Heart left ventricle (tissue), 16 donors: ENCODE measurements at regions not wholly inside any gene's neighbourhood (a gene's known extent, or its start where the extent isn't known, plus 50 kb on each side); places are given as distances from the start of the nearest gene placed in this dataset.

Source experiments
- ATAC-seq, 4 donors: fragments of 200-7000 bp; cut with Tn5 transposase; one replicate each; pipeline ENCODE4 v1.9.1; 2020 to 2022; ENCODE audit warnings: moderate library complexity in 4 of 4, mild to moderate bottlenecking in 3 of 4, moderate number of reproducible peaks in 1 of 4
- DNase-seq, 5 donors: peaks; one replicate each; pipeline ENCODE4 v3.0.0-alpha.2; 2020
- H3K27ac ChIP-seq, 12 donors: fragments of 200-600 bp; sonication (generic) in 4 of 12; one replicate each; pipeline versions ENCODE4 v1.5.0 to v1.8.0; 2016 to 2022; ENCODE audit warnings: mild to moderate bottlenecking in 2 of 12
- H3K27me3 ChIP-seq, 9 donors: fragments of 200-600 bp; sonication (generic) in 2 of 9; one replicate each; pipeline versions ENCODE4 v1.5.1 to v1.8.0; 2016 to 2022; ENCODE audit warnings: mild to moderate bottlenecking in 3 of 9
- H3K36me3 ChIP-seq, 9 donors: fragments of 200-600 bp; sonication (generic) in 2 of 9; one replicate each; pipeline versions ENCODE4 v1.5.0 to v1.8.0; 2018 to 2022; ENCODE audit warnings: mild to moderate bottlenecking in 2 of 9
- H3K4me1 ChIP-seq, 12 donors: fragments of 200-600 bp; sonication (generic) in 4 of 12; one replicate each; pipeline versions ENCODE4 v1.5.0 to v1.8.0; 2016 to 2022; ENCODE audit warnings: mild to moderate bottlenecking in 3 of 12
- H3K4me3 ChIP-seq, 12 donors: fragments of 200-600 bp; sonication (generic) in 4 of 12; one replicate each; pipeline versions ENCODE4 v1.5.0 to v1.8.0; 2017 to 2022; ENCODE audit warnings: mild to moderate bottlenecking in 9 of 12, moderate library complexity in 4 of 12
- H3K9me3 ChIP-seq, 12 donors: fragments of 200-600 bp; sonication (generic) in 4 of 12; one replicate each; pipeline versions ENCODE4 v1.5.0 to v1.8.0; 2016 to 2022; ENCODE audit warnings: mild to moderate bottlenecking in 1 of 12
- CTCF ChIP-seq, 12 donors: fragments of 200-600 bp; sonication (generic) in 4 of 12; IDR thresholded peaks; one replicate each; pipeline versions ENCODE4 v1.5.0 to v1.8.0; 2018 to 2022; ENCODE audit warnings: antibody characterized with exemption in 12 of 12, mild to moderate bottlenecking in 5 of 12
- POLR2A ChIP-seq, 2 donors: fragments of 450-650 bp; IDR thresholded peaks; one replicate each; pipeline ENCODE4 v1.6.1; 2017; ENCODE audit warnings: antibody characterized with exemption in 2 of 2, mild to moderate bottlenecking in 2 of 2, moderate library complexity in 2 of 2
- WGBS, 4 donors: extraction: QIAGEN DNeasy Blood & Tissue Kit in 2 of 4; methylation state at CpG; one replicate each; pipeline versions ENCODE4 v1.1.5 to v1.1.7; 2013 to 2018; 5-methylcytosine and 5-hydroxymethylcytosine counted together
- intact Hi-C, 10 donors: fragments of 100-400 bp; cut with DNase I; formaldehyde crosslinking; loops; one replicate each; pipeline versions ENCODE4 v1.11.1 to v1.14.2; 2022
- donor health status: ischemic (EF 13 %, LVEDD 7.1; RV severe dilation, severe dysfunction).
- donor health status: healthy with polysubstance abuse.
- donor health status: DM: no; HTN: yes; CAD: no.
- donor health status: DM: no; HTN: no; CAD: no.
- donor health status: ischemic (EF 25% LVEDD 6.9; RV normal size, moderate dysfunction).
- donor health status: ischemic (EF 25% LVEDD 5.7; RV mildly dilated, moderate dysfunction).
- donor health status: healthy.
- donor health status: DM: yes; HTN: yes; CAD: no.
- donor health status: ischemic (EF 35%, LVEDD 5.7; RV mildly dilated, moderate dysfunction).
- donor health status: nonischemic (EF 11% LVEDD 7.7; RV severe dilation, severe dysfunction).
- donor health status: DM: yes; HTN: yes; CAD: no.
- donor health status: PGD.
- donor health status: ischemic (EF 29% LVEDD 5.4; RV normal size, mild dysfunction).
- donor health status: nonischemic (EF 23%, LVEDD 6.1; RV moderate dilation, normal function).

GRCh38 chr2:43104763-43105162 is 121.6 kb downstream of the ZFP36L2 start:
- Histone ChIP-seq H3K27me3 (no peaks in the 10 kb centered on the region), H3K4me1 (peaks cover 0 to 84% (median 36%) of the 10 kb centered on the region in 12 donors), H3K27ac (peak overlapping the region in 7 of 12 donors; percentile 2 to 90 (median 72)), H3K9me3 (no peaks in the 10 kb centered on the region), H3K4me3 (no peak overlapping the region), H3K36me3 (no peaks in the 10 kb centered on the region)
- intact Hi-C loops, result loop anchor here in 1 of 10 donors (10.0 kb wide), 1 partner anchor 130 kb away; no protein-coding TSS in a partner anchor
- DNase-seq (no peak), ATAC-seq (no peak)
- TF ChIP-seq POLR2A (IDR thresholded peaks at IDR 0.05) (no peak), CTCF (IDR thresholded peaks at IDR 0.05) (no peak)
- 91 to 97% (median 95%) methylated on average over 2 of the region's 2 CpGs for WGBS, 4 donors

GRCh38 chr2:43104106-43104505 is 122.3 kb downstream of the ZFP36L2 start:
- no peak for ATAC-seq
- H3K27ac ChIP-seq, result no peak overlapping the region
- WGBS, 4 donors, result 95 to 99% (median 98%) methylated on average over 6 of the region's 6 CpGs
- no peak for TF ChIP-seq POLR2A (IDR thresholded peaks at IDR 0.05)
- TF ChIP-seq CTCF (IDR thresholded peaks at IDR 0.05), result no peak
- H3K27me3 ChIP-seq, result no peaks in the 10 kb centered on the region
- DNase-seq, result no peak
- H3K36me3 ChIP-seq, result no peaks in the 10 kb centered on the region
- H3K4me3 ChIP-seq, result no peak overlapping the region
- H3K4me1 ChIP-seq, result peaks cover 0 to 83% (median 35%) of the 10 kb centered on the region in 12 donors
- intact Hi-C loops, result loop anchor here in 1 of 10 donors (10.0 kb wide), 1 partner anchor 129 kb away; no protein-coding TSS in a partner anchor
- no peaks in the 10 kb centered on the region for H3K9me3 ChIP-seq

- no peak for TF ChIP-seq POLR2A (IDR thresholded peaks at IDR 0.05)
- TF ChIP-seq CTCF (IDR thresholded peaks at IDR 0.05), result no peak
- intact Hi-C loops, result loop anchor here in 1 of 10 donors (10.0 kb wide), 1 partner anchor 128 kb away; no protein-coding TSS in a partner anchor
- 82 to 91% (median 87%) methylated on average over 3 of the region's 3 CpGs for WGBS, 4 donors
- Histone ChIP-seq H3K4me1 (peaks cover 0 to 78% (median 35%) of the 10 kb centered on the region in 12 donors), H3K27ac (peak overlapping the region; percentile 84 to 98 (median 90)), H3K4me3 (no peak overlapping the region), H3K27me3 (no peaks in the 10 kb centered on the region), H3K9me3 (no peaks in the 10 kb centered on the region), H3K36me3 (no peaks in the 10 kb centered on the region)
- DNase-seq, result no peak
- ATAC-seq, result no peak
These were observed 123.4 kb downstream of the ZFP36L2 start for GRCh38 chr2:43103093-43103404.

GRCh38 chr2:43102366-43103092 is 123.9 kb downstream of the ZFP36L2 start:
- intact Hi-C loops, result loop anchor here in 1 of 10 donors (10.0 kb wide), 1 partner anchor 128 kb away; no protein-coding TSS in a partner anchor
- Histone ChIP-seq H3K27me3 (no peaks in the 10 kb centered on the region), H3K4me1 (peaks cover 0 to 78% (median 35%) of the 10 kb centered on the region in 12 donors), H3K27ac (peak overlapping the region; percentile 84 to 98 (median 90)), H3K4me3 (peak overlapping the region in 9 of 12 donors; percentile 47 to 64 (median 58)), H3K36me3 (no peaks in the 10 kb centered on the region), H3K9me3 (no peaks in the 10 kb centered on the region)
- DNase-seq, result peak; percentile 68 to 77 (median 77)
- WGBS, 4 donors, result 55 to 68% (median 67%) methylated on average over 8 to 9 of the region's 9 CpGs
- TF ChIP-seq POLR2A (IDR thresholded peaks at IDR 0.05) (no peak), CTCF (IDR thresholded peaks at IDR 0.05) (no peak)
- ATAC-seq, result peak; percentile 65 to 69 (median 67)
